Ovary (tissue), 3 donors: ENCODE measurements at regions not wholly inside any gene's neighbourhood (a gene's known extent, or its start where the extent isn't known, plus 50 kb on each side); places are given as distances from the start of the nearest gene placed in this dataset.

ENCODE experiments used
- CTCF ChIP-seq, 3 donors: fragments of 450-650 bp in 2 of 3; fragments of 200-600 bp in 1 of 3; IDR thresholded peaks; one replicate each; pipeline versions ENCODE4 v1.5.1 to v1.8.0; 2016 to 2022; ENCODE audit warnings: antibody characterized with exemption in 3 of 3, mild to moderate bottlenecking in 1 of 3
- EP300 ChIP-seq: sonication (generic); formaldehyde crosslinking; IDR thresholded peaks from one replicate; pipeline ENCODE4 v1.6.1; 2017; ENCODE audit warnings: antibody characterized with exemption
- donor health status: DM: no; HTN: no; CAD: no.

GRCh38 chr15:36506733-36507356 is 72.6 kb upstream of the CDIN1 start:
- TF ChIP-seq CTCF (IDR thresholded peaks at IDR 0.05) (no peak), EP300 (no peak)
